Esophagus squamous epithelium (tissue), 4 donors: ENCODE measurements at regions not wholly inside any gene's neighbourhood (a gene's known extent, or its start where the extent isn't known, plus 50 kb on each side); places are given as distances from the start of the nearest gene placed in this dataset.

Experiments
- POLR2A ChIP-seq, 4 donors: fragments of 450-650 bp; IDR thresholded peaks; one replicate each; pipeline ENCODE4 v1.6.1; 2017; ENCODE audit warnings: antibody characterized with exemption in 4 of 4, mild to moderate bottlenecking in 4 of 4, moderate library complexity in 3 of 4
- TF ChIP-seq, protein P1 (sequence below), 6 experiments: fragments of 450-650 bp in 4 of 6; fragments of 200-600 bp in 2 of 6; sonication (generic) in 2 of 6; IDR thresholded peaks; one replicate each; pipeline ENCODE4 v1.5.1; 2016 to 2019; ENCODE audit warnings: antibody characterized with exemption in 6 of 6, mild to moderate bottlenecking in 4 of 6, moderate library complexity in 4 of 6

DNA sequence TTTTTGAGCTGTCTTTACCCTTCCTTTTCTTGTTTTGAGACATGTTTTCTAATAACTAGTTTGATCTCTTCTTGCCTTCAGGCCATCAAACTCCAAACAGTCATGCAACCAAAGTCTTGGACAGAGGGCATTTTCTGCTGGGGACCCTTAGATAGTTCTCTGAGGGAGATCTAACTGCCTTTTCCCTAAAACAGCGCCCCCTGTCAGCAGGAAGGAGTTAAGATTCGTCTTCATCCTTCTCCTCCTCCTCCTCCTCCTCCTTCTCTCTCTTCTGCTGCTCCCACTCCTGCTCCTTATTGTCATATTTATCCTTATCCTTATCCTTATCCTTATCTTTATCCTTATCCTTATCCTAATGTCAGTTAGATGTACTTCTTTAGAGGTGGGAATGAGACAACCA lies 417.2 kb downstream of the TRAM1L1 start:
- TF ChIP-seq, protein P1, sequence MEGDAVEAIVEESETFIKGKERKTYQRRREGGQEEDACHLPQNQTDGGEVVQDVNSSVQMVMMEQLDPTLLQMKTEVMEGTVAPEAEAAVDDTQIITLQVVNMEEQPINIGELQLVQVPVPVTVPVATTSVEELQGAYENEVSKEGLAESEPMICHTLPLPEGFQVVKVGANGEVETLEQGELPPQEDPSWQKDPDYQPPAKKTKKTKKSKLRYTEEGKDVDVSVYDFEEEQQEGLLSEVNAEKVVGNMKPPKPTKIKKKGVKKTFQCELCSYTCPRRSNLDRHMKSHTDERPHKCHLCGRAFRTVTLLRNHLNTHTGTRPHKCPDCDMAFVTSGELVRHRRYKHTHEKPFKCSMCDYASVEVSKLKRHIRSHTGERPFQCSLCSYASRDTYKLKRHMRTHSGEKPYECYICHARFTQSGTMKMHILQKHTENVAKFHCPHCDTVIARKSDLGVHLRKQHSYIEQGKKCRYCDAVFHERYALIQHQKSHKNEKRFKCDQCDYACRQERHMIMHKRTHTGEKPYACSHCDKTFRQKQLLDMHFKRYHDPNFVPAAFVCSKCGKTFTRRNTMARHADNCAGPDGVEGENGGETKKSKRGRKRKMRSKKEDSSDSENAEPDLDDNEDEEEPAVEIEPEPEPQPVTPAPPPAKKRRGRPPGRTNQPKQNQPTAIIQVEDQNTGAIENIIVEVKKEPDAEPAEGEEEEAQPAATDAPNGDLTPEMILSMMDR (IDR thresholded peaks at IDR 0.05): no peak
- TF ChIP-seq POLR2A (IDR thresholded peaks at IDR 0.05): no peak
